ENCODE measurements at regions not wholly inside any gene's neighbourhood (a gene's known extent, or its start where the extent isn't known, plus 50 kb on each side); places are given as distances from the start of the nearest gene placed in this dataset.

DNA sequence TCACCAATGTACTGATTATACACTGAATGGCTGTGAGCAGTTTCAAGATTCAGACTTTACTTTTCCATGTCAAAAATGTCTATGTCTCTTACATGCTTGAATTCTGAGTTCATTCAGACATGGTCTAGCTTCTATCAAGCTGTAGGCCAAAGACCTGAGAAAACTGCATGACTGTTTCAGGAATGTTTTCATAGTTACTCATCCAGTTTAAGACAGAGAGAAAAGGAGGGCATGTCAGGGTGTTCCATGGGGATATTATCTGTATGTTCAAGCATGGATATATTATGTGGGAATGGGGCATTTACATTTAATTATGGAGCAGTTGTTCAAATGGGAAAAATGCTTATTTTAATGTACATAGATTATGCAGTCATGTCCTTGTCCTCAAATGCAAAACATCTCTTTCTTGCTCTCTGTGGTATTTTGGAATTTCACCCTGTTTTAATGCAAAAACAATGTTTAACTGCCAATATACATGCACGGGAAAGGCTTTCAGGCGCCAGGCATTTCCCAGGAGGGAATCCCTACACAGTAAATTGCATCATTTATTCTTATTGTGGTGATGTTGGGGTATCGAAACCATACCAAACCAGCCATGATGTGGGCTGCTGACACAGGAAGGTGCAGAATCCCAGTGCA lies 429.1 kb upstream of the INTU start:
- POLR2A ChIA-PET: no interaction called here
- CTCF ChIA-PET: no interaction called here

DNA sequence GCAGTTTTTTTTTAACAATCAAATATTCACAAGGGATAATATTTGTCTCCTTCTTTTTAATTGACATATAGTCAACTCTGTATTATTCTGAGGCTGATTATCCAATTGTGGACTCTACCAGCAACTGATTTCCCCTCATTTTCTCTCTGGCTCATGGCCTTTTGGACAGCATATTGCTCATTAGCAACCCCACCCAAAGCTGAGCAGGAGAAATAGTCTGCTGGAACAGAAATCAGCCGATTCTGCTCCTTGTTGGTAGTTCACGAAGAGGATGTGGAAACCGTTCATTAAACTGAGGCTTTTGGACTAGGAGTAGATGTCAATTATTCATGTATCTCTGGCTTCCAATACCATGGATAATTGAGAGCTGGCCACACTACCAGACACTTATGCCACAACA lies 428.4 kb upstream of the INTU start:
- ChIA-PET CTCF (no interaction called here), POLR2A (no interaction called here)

DNA sequence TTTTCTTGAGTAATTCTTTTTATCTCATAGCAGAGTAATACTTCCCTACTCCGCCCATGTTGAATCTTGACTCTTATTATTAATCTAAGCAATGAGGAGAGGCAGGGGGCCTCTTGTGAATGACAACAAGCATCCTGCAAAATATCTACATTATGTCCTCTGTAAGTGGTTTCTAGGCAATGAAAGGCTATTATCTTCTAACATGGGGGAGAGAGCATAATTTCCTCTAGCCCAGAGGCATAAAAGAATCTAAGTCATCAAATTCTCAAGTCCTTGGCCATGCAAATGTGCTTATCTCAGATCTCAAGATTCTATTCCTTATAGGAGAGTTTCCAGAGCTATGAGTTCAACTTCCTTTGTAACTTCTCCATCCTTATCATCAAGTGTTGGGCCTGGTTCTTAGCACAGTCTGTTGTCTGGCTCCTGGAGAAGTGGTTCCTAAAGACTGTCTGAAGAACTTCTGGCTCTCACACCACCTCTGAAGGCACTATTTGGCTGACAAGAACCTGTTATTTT lies 423.1 kb upstream of the INTU start:
- ChIA-PET CTCF (no interaction called here), POLR2A (no interaction called here)

DNA sequence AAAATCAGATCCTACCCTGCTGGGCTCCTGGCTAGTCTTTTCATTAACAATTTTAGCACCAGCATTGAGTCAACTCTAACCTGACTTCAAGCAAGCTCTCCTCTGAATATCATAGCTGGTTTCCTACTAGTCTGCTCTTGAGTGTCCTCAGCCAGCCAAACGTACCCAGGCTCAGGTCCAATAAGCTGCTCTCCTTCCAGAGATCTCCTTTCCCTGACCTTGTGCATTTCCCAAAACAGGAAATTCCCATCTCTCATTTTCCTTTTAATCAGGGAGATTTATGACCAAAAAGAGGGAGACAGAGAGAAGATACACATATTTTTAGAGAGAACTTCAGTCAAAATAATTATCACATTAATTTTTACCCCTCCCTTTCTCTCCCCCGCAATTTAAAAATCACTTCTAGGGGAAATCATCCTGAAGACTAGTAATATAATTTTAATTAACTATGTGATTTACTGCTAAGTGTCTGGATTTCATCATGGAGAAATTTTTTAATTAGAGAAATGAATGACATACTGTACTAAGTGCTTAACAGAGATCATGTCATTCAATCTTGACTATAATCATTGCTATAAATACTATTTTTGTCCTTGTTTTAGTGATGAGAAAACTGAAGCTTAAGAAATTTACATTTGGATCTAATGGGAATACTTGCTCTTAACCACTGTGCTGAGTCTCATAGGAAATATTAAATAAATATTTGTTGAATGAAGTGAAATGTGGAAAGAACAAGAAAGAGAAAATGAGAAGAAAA lies 421.7 kb upstream of the INTU start:
- CTCF ChIA-PET: no interaction called here
- POLR2A ChIA-PET: no interaction called here

DNA sequence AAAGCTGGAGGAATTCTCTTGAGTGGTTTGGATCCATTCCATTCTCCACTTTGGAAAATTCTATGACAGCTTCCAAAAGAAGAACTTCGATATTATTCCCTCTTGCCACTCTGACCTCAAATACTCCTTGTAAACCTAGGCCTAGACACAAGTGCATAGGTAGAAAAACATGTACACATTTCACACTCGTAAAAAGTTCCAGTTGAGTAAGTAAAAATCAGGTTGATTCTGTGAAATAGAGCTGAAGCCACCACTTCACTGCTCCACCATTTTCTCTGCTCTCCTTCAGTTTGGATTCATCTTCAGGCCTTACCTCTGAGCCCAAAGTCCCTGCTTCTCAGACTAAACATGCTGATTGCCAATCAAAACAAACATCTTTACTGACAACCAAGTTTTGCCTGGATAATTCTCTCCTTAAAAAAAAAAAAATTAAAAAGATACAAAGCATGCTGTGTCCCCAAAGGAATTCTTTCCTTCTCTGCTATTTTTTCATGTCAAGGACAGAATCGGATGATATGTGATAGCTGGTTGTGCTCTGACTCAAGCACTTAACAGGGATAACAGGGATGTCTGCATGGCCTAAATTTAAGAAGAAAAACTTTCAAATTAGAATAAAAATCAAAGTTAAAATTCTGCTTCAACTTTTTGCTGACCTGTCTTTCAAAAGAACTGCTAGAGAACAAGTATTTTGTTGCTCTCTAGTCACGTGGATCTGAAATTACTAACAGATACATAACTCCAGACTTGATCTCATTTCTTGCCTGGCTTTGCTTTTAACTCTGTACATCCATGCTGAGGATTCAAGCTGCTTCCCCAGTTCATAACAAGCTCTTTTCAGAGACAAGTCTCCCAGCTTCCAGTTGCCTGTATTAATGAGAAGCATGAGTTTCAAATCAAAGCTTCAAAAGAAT lies 420.9 kb upstream of the INTU start:
- ChIA-PET CTCF (no interaction called here), POLR2A (no interaction called here)

DNA sequence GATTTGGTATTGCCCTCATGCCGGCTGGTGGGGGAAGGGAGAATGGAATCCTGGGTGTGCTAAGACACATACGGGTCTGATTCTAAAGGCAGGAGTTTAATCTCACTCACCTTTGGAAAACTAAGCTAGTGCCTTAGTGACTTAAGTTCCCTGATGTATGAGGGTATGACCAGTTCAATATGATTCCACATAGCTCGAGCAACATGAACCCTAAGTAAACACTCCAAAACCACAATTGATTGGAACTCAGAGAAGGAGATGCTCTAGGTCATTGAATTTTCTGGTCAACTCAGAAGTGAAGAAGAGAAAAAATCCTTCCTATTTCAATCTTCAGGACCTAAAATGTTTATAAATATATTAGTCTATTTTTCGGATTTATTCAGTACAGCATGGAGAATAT lies 420.1 kb upstream of the INTU start:
- ChIA-PET POLR2A (no interaction called here), CTCF (no interaction called here)

DNA sequence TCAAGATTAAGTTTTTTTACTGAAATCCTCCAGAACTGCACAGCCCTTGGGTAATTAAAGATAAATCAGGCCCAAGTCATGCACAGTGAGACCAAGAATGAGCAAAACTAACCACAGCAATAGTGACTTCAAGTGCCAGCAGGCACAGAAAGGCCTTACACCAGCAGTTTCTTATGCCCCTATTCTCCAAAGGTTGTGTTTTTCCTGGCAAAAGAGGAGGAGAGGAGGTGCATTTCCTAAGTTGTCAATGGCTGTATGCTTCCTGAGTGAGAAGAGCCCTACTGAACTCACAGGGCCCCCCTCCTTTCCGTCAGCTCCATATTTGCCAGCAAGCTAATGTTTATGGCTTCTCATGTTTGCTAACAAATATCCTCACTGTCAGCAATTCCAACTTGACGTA lies 418.7 kb upstream of the INTU start:
- CTCF ChIA-PET: no interaction called here
- POLR2A ChIA-PET: no interaction called here

DNA sequence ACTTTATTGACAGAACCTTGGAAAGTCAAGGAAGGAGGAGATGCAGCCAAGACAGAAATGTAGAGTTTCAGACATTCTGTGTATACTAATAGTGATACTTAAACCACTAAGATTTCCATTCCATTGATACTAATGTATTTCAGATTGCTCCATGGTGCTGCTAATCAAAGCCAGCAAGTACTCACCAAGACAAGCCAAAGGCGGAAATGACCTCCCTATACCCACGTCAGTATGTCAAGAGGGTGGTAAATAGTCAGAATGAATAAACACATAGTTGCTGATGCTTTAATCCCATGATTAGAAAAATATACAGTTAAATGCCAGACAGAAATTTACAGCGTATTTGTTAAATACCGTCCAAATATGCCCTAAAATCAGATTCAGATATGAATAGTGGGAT lies 417.8 kb upstream of the INTU start:
- ChIA-PET CTCF (no interaction called here), POLR2A (no interaction called here)

DNA sequence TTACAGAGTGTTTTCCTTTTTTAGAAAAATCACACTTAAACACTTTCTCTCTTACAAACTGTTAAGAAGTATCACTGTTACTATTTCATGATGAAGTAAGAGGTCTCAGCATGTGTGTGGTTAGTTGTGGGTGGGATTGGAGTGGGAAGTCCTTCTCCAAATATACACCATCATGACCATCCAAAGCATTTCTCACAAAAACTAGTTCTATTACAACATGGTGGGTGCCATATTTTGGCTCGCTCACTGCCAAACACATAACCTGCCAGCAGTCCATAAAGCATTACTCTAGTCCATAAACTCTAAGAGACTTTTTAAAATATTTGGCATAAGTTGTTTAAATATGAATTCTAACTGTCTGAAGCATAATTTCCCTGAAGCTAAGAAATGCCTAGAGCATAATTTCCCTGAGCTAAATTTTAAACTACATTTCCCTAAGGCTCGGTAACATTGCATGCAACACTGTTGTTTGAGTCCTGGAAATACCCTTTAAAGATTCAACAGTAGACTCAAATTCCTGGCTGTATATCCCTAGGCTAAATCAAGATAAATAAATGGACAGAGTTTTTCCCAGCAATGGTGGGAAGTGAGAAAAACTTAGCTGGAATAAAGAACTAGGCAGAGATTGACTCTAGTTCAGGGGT lies 415.0 kb upstream of the INTU start:
- ChIA-PET CTCF (no interaction called here), POLR2A (no interaction called here)

DNA sequence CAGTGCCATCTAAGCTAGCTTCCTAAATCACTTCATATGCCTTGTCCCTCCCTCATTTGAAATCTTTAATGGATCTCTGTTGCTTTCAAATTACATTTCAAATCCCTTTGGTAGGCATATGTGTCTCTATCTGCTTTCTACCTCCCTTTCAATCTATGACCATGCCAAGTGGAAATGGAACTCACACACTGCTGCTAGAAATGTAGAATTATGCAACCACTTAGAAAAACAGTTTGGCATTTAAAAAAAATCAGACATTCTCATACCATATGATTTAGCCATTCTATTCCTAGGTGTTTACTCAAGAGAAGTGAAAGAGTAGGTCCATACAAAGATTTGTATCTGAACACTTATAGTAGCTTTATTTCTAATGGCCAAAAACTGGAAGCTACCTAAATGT lies 413.5 kb upstream of the INTU start:
- CTCF ChIA-PET: no interaction called here
- POLR2A ChIA-PET: no interaction called here

DNA sequence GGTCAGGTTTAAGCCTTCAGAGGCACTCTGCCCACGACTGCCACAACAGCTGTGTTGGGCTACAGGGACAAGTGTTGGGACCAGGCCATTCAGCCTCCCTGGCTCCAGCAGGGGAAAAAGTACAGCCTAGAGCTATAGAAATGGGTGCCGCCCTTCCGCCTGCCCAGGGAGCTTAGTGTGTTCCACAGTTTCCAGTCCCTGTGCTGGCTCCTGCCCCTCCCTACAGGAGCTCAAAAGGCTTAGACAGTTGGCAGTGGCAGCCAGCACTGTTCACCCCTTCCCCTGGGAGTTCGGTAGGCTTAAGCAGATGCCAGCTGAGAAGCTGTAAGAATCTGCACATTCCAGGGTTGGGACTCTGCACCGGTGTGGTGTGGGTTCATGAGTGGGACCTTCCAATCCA lies 408.2 kb upstream of the INTU start:
- ChIA-PET POLR2A (no interaction called here), CTCF (no interaction called here)

DNA sequence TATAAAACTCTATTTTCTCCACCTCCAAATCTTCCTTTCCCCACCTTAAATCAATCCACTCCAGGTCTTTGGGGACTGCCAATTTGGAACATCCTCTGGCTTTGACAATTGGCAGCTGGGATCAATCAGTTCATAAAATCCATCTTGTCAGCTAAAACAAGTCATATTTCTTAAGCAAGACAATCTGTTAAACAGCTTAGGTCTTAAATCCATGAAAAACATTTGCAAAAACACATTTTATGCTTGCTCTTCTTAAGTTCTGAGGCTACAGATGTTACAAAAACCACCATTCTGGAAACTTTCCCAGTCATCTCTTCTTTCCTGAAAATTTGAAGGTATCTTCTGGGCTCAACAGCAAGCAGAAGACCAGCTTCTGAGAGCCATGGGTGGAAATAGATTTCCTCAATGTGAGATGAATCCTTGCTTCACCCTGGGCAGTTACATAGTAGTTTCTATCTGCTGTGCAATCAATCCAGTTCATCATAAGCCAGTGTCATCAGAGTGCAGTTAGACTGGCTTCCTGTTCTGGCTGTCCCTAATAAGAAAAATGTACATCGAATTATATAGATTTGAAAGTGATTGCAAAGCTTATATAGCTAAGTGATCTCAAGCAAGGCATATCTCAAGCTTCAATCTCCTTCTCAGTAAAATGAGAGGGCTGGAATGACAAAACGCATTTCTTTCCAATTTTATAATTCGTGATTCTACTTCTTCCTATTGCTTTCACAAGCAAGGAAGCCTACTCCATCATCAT lies 402.7 kb upstream of the INTU start:
- ChIA-PET POLR2A (no interaction called here), CTCF (no interaction called here)

DNA sequence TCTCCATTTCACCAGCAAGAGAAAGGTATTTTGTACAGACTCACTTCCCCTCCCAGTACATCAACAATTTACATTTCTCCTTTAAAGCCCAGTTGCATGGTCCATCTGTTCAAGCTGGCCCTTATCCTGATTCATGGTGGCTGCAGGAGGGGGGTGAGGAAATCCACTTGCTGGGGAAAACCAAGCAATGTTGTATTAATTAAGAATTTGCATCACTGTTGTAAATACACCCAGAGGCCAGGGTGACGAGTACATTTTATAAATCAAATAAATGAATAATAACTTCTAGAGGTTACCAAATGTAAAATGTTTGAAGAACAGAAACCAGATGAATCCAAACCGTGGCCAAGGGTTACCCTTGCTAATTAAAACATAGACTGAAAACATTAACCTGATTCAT lies 395.9 kb upstream of the INTU start:
- POLR2A ChIA-PET: no interaction called here
- CTCF ChIA-PET: no interaction called here

DNA sequence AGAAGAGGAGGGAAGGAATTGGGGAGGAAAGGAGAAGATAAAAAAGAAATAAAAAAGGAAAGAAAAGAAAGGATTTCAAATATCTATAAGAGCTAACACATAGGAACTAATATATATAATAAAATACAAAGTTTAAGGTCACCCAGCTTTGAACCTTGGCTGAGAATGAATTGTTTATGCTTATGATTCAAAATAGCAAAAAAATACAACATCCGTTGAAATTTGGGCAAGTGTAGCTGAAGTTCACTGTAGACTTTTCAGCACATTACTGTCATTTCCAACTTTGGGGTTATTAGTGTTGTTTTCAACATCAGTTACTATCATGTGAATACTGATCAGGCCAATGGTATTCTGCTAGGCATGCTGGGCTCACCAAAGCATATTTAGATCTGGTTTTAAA lies 395.2 kb upstream of the INTU start:
- ChIA-PET POLR2A (no interaction called here), CTCF (no interaction called here)

DNA sequence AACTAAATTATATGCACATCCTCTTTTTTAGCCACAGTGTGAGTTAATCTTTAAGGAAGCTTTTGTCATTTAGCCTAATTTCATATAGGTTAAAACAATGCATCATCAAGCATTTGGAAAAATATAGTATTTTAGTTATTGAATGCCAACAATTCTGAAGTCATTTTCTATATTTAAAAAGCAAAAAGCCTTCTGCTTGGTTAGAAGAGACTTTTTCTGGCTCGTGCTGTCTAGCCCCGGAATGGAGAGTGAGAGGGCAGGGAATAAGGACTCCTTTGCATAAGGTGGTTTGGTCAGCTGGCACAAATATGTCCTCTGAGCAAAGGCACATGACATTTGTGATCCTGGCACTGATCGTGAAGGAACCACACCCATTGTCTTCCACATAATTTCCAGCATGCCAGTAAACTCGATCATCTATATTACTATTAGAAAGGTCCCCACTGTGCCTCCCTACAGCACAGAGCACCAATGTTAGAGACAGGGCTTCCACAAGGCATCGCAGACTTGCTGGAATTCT lies 393.7 kb upstream of the INTU start:
- CTCF ChIA-PET: no interaction called here

DNA sequence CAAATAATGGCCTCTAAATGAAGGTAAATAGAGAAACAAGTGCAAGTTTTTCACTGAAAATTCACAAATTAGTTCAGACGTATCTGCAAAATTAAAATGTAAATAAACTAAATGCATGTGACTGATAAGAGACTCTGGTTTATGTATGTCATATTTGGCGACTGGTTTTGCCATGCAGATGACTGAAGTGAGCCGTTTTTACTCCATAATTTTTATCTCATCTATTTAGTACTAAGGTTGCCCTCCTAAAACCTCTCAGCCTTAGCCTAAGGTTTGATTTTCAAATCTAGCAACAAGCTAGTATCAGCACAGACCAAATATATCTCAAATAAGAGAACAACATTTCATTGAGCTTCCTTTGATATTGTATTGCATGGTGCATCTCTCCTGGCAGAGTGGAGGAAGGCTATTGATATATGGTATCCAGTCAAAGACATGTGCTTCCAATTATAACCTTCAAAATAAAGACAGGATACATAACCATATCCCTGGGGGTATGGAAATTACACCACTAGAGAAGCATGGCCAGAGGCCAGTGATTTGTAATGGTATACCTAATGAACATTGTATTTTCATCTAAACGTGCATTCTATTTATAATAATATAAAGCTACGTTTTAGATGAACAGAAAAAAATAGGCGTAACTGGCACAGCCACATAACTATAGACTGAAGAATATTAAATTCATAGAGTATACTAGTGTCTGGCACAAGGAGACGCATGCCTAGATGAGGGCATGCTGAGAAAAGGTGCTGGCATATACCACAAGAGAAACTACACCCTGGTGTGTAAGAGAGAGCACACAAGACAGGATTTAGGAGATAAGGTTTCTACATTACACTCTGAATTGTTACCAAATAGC lies 392.6 kb upstream of the INTU start:
- CTCF ChIA-PET: no interaction called here

More for the DNA sequence above, 393.7 kb upstream of the INTU start:
- POLR2A ChIA-PET: no interaction called here

DNA sequence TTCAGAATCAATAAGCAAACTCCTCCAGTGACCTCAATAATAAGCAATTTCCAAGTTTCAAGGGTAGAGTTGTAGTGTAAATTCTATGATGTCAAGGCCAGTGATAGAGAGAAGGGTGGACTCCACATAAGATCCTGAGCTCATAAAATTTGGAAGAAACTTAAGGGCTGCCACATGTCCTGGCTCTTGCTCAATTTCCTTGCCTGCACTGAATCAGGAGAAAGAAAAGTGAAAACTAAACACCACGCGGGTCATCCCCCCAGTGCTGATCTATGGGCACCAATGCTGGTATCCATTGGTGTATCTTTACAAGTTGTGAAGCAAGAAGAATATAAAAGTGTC lies 392.0 kb upstream of the INTU start:
- CTCF ChIA-PET: no interaction called here
- POLR2A ChIA-PET: no interaction called here

More for the DNA sequence above, 392.6 kb upstream of the INTU start:
- POLR2A ChIA-PET: no interaction called here

DNA sequence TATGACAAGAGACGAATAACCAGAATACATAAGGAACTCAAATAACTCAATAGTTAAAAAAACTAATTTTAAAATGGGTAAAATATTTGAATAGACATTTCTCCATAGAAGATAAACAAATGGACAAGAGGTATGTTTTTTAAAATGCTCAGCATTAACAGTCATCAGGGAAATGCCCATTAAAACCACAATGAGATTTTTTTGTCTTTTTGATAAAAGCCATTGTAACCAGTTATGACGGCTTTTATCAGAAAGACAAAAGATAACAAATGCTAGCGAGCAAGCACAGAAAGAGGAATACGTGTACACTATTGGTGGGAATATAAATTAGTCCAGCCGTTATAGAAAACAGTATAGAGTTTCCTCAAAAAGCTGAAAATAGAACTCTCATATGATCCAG lies 388.2 kb upstream of the INTU start:
- POLR2A ChIA-PET: no interaction called here
- CTCF ChIA-PET: no interaction called here

All from activated CD8-positive, alpha-beta memory T cell treated with anti-CD3 and anti-CD28 coated beads for 36 hours (primary cell).